ENCODE measurements at regions not wholly inside any gene's neighbourhood (a gene's known extent, or its start where the extent isn't known, plus 50 kb on each side); places are given as distances from the start of the nearest gene placed in this dataset.

- peak; percentile 8 for DNase-seq
These were observed 56.0 kb upstream of the CD53 start for GRCh38 chr1:110816945-110817344.

GRCh38 chr1:110811529-110811928 is 61.4 kb upstream of the CD53 start:
- no peak for DNase-seq

- DNase-seq = no peak
These were observed 72.9 kb upstream of the CD53 start for GRCh38 chr1:110800079-110800478.

GRCh38 chr1:110798691-110799256 is 74.2 kb upstream of the CD53 start:
- DNase-seq = peak; percentile 85

GRCh38 chr1:110788673-110789072 is 84.3 kb upstream of the CD53 start:
- no peak for DNase-seq

- DNase-seq = no peak
These were observed 85.4 kb upstream of the CD53 start for GRCh38 chr1:110787328-110788071.

- no peak for DNase-seq
These were observed 86.1 kb upstream of the CD53 start for GRCh38 chr1:110786802-110787327.

- DNase-seq = no peak
These were observed 87.3 kb upstream of the CD53 start for GRCh38 chr1:110785612-110786011.

- DNase-seq = no peak
These were observed 87.9 kb upstream of the CD53 start for GRCh38 chr1:110785055-110785454.

GRCh38 chr1:110783292-110783918 is 89.5 kb upstream of the CD53 start:
- DNase-seq = peak; percentile 83

- no peak for DNase-seq
These were observed 91.4 kb upstream of the CD53 start for GRCh38 chr1:110781525-110781924.

GRCh38 chr1:110780600-110781484 is 92.1 kb upstream of the CD53 start:
- DNase-seq = peak; percentile 87

- DNase-seq = no peak
These were observed 93.3 kb upstream of the CD53 start for GRCh38 chr1:110779636-110780035.

GRCh38 chr1:110778821-110779220 is 94.1 kb upstream of the CD53 start:
- no peak for DNase-seq

GRCh38 chr1:110777228-110777627 is 95.7 kb upstream of the CD53 start:
- no peak for DNase-seq

GRCh38 chr1:110774398-110774797 is 98.5 kb upstream of the CD53 start:
- no peak for DNase-seq

GRCh38 chr1:110773813-110774212 is 99.1 kb upstream of the KCNA3 start:
- no peak for DNase-seq

GRCh38 chr1:110771245-110772022 is 96.7 kb upstream of the KCNA3 start:
- DNase-seq = no peak

- peak; percentile 10 for DNase-seq
These were observed 96.1 kb upstream of the KCNA3 start for GRCh38 chr1:110770832-110771231.

- no peak for DNase-seq
These were observed 93.9 kb upstream of the KCNA3 start for GRCh38 chr1:110768605-110769004.

GRCh38 chr1:110766336-110766647 is 91.6 kb upstream of the KCNA3 start:
- DNase-seq = no peak

- DNase-seq = peak; percentile 77
These were observed 91.0 kb upstream of the KCNA3 start for GRCh38 chr1:110765640-110766335.

All from DMS53 (cell line).